HEK293 (cell line): ENCODE measurements at regions not wholly inside any gene's neighbourhood (a gene's known extent, or its start where the extent isn't known, plus 50 kb on each side); places are given as distances from the start of the nearest gene placed in this dataset.

Experiments
- CTCF ChIA-PET: fragments of 350-600 bp; formaldehyde crosslinking; extraction: SDS; loops from one replicate; lab custom pipeline; 2021; ENCODE audit warnings: antibody characterized with exemption; lab: Yijun Ruan, JAX
- POLR2A ChIA-PET: fragments of 300-600 bp; formaldehyde crosslinking; extraction: SDS; loops from one replicate; lab custom pipeline; 2020; ENCODE audit warnings: antibody characterized with exemption, inconsistent platforms; lab: Yijun Ruan, JAX
- H3K27ac ChIP-seq: fragments of 200-500 bp; sonication (Bioruptor generic); 2 replicates; pipeline ENCODE4 v1.5.1; 2014; ENCODE audit warnings: low read depth, low read length, control low read depth, inconsistent platforms; ENCODE audit errors: extremely low read depth
- H3K36me3 ChIP-seq, 2 experiments: fragments of 200-500 bp in 1 of 2; sonication (Bioruptor generic) in 1 of 2; 1 replicate in 1 of 2; 2 replicates in 1 of 2; pipeline ENCODE4 v1.5.1; 2014 to 2017; ENCODE audit warnings: inconsistent platforms in 2 of 2, low read length in 2 of 2; ENCODE audit not compliant: control insufficient read depth in 2 of 2, insufficient read depth in 1 of 2
- H3K4me1 ChIP-seq: fragments of 200-500 bp; sonication (Bioruptor generic); 2 replicates; pipeline ENCODE4 v1.5.1; 2014; ENCODE audit warnings: mild to moderate bottlenecking, low read length, inconsistent platforms; ENCODE audit not compliant: control insufficient read depth, insufficient read depth
- H3K4me3 ChIP-seq: 2 replicates; pipeline ENCODE4 v1.5.1; 2011; ENCODE audit warnings: low read depth, mild to moderate bottlenecking, control low read depth, low read length, moderate library complexity
- H3K9me3 ChIP-seq: fragments of 200-500 bp; sonication (Bioruptor generic); 2 replicates; pipeline ENCODE4 v1.5.1; 2014; ENCODE audit warnings: low read depth, low read length, inconsistent platforms; ENCODE audit not compliant: control insufficient read depth, insufficient read depth
- EGR2 ChIP-seq: fragments of 450-650 bp; formaldehyde crosslinking; IDR thresholded peaks from 2 replicates; pipeline ENCODE4 v1.5.1; 2016; ENCODE audit warnings: low read depth, missing biosample characterization, missing genetic modification characterization
- ZBTB20 ChIP-seq: fragments of 450-650 bp; formaldehyde crosslinking; IDR thresholded peaks from 2 replicates; pipeline ENCODE4 v1.5.1; 2016; ENCODE audit warnings: missing biosample characterization, missing genetic modification characterization
- ZBTB7A ChIP-seq: fragments of 450-650 bp; formaldehyde crosslinking; IDR thresholded peaks from 2 replicates; pipeline ENCODE4 v1.5.1; 2016; ENCODE audit warnings: low read depth, missing biosample characterization, missing genetic modification characterization
- ZEB2 ChIP-seq: fragments of 450-650 bp; formaldehyde crosslinking; IDR thresholded peaks from 2 replicates; pipeline ENCODE4 v1.5.1; 2016; ENCODE audit warnings: missing biosample characterization, missing genetic modification characterization
- ZFP41 ChIP-seq: fragments of 450-650 bp; formaldehyde crosslinking; IDR thresholded peaks from 2 replicates; pipeline ENCODE4 v1.5.1; 2016; ENCODE audit warnings: missing biosample characterization, missing genetic modification characterization, borderline replicate concordance
- ZNF133 ChIP-seq: fragments of 450-650 bp; formaldehyde crosslinking; IDR thresholded peaks from 2 replicates; pipeline ENCODE4 v1.5.1; 2016; ENCODE audit warnings: missing biosample characterization, missing genetic modification characterization
- ZNF16 ChIP-seq: fragments of 450-650 bp; formaldehyde crosslinking; IDR thresholded peaks from 2 replicates; pipeline ENCODE4 v1.5.1; 2016; ENCODE audit warnings: low read depth, missing biosample characterization, missing genetic modification characterization
- ZNF169 ChIP-seq: fragments of 450-650 bp; formaldehyde crosslinking; IDR thresholded peaks from 2 replicates; pipeline ENCODE4 v1.5.1; 2016; ENCODE audit warnings: missing biosample characterization, missing genetic modification characterization
- ZNF19 ChIP-seq: fragments of 450-650 bp; formaldehyde crosslinking; IDR thresholded peaks from 2 replicates; pipeline ENCODE4; 2016; ENCODE audit warnings: missing biosample characterization, missing genetic modification characterization, low read depth
- ZNF202 ChIP-seq: fragments of 450-650 bp; formaldehyde crosslinking; IDR thresholded peaks from 2 replicates; pipeline ENCODE4 v1.5.1; 2016; ENCODE audit warnings: missing biosample characterization, missing genetic modification characterization, borderline replicate concordance
- ZNF394 ChIP-seq: fragments of 450-650 bp; formaldehyde crosslinking; IDR thresholded peaks from 2 replicates; pipeline ENCODE4 v1.5.1; 2016; ENCODE audit warnings: missing biosample characterization, missing genetic modification characterization, mild to moderate bottlenecking, moderate library complexity, borderline replicate concordance
- ZNF548 ChIP-seq: fragments of 450-650 bp; formaldehyde crosslinking; IDR thresholded peaks from 2 replicates; pipeline ENCODE4 v1.5.1; 2016; ENCODE audit warnings: missing biosample characterization, missing genetic modification characterization
- ZNF600 ChIP-seq: fragments of 450-650 bp; formaldehyde crosslinking; IDR thresholded peaks from 2 replicates; pipeline ENCODE4 v1.5.1; 2016; ENCODE audit warnings: missing biosample characterization, missing genetic modification characterization
- ZNF621 ChIP-seq: fragments of 450-650 bp; formaldehyde crosslinking; IDR thresholded peaks from 2 replicates; pipeline ENCODE4 v1.5.1; 2017; ENCODE audit warnings: missing biosample characterization, missing genetic modification characterization
- ZNF623 ChIP-seq: fragments of 450-650 bp; formaldehyde crosslinking; IDR thresholded peaks from 2 replicates; pipeline ENCODE4 v1.5.1; 2016; ENCODE audit warnings: missing biosample characterization, missing genetic modification characterization
- ZNF624 ChIP-seq: fragments of 450-650 bp; formaldehyde crosslinking; IDR thresholded peaks from 2 replicates; pipeline ENCODE4 v1.5.1; 2017; ENCODE audit warnings: missing biosample characterization, missing genetic modification characterization
- ZNF658 ChIP-seq: fragments of 450-650 bp; formaldehyde crosslinking; IDR thresholded peaks from 2 replicates; pipeline ENCODE4; 2016; ENCODE audit warnings: missing biosample characterization, missing genetic modification characterization
- TF ChIP-seq, protein P1 (sequence below): fragments of 450-650 bp; formaldehyde crosslinking; conservative IDR thresholded peaks from 2 replicates; pipeline ENCODE4 v1.5.1; 2016; ENCODE audit warnings: low read depth, missing biosample characterization, missing genetic modification characterization
- TF ChIP-seq, protein P2 (sequence below): fragments of 450-650 bp; formaldehyde crosslinking; IDR thresholded peaks from 2 replicates; pipeline ENCODE4 v1.5.0; 2017; ENCODE audit warnings: missing biosample characterization, missing genetic modification characterization, borderline replicate concordance
- TF ChIP-seq, protein P3 (sequence below): fragments of 450-650 bp; formaldehyde crosslinking; IDR thresholded peaks from 2 replicates; pipeline ENCODE4 v1.5.1; 2016; ENCODE audit warnings: missing biosample characterization, missing genetic modification characterization

DNA sequence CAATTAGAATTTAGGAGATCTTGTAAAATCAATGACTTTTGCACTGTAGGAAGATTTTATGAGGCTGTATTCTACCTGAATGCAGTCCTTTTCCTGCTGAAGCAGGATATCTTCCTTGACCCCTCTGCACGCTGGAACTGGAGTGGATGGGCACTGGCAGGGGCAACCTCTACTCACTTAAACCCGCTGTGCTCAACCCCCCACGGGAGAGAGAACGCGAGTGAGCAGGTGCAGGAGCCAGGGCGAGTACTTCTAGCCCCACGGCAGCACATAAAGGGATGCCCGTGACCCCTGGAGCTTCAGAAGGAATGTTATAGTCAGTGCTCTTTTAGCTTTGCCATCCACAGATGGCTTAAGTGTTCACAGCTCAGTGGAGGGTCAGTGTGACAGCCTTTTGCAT is 1144.8 kb downstream of the EPHA7 start (continued):
- TF ChIP-seq, protein P1, sequence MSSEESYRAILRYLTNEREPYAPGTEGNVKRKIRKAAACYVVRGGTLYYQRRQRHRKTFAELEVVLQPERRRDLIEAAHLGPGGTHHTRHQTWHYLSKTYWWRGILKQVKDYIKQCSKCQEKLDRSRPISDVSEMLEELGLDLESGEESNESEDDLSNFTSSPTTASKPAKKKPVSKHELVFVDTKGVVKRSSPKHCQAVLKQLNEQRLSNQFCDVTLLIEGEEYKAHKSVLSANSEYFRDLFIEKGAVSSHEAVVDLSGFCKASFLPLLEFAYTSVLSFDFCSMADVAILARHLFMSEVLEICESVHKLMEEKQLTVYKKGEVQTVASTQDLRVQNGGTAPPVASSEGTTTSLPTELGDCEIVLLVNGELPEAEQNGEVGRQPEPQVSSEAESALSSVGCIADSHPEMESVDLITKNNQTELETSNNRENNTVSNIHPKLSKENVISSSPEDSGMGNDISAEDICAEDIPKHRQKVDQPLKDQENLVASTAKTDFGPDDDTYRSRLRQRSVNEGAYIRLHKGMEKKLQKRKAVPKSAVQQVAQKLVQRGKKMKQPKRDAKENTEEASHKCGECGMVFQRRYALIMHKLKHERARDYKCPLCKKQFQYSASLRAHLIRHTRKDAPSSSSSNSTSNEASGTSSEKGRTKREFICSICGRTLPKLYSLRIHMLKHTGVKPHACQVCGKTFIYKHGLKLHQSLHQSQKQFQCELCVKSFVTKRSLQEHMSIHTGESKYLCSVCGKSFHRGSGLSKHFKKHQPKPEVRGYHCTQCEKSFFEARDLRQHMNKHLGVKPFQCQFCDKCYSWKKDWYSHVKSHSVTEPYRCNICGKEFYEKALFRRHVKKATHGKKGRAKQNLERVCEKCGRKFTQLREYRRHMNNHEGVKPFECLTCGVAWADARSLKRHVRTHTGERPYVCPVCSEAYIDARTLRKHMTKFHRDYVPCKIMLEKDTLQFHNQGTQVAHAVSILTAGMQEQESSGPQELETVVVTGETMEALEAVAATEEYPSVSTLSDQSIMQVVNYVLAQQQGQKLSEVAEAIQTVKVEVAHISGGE (tag by site-specific recombination), result no peak
- TF ChIP-seq ZNF621 (tag by site-specific recombination), result no peak
- no peak for TF ChIP-seq ZBTB20 (tag by site-specific recombination)

DNA sequence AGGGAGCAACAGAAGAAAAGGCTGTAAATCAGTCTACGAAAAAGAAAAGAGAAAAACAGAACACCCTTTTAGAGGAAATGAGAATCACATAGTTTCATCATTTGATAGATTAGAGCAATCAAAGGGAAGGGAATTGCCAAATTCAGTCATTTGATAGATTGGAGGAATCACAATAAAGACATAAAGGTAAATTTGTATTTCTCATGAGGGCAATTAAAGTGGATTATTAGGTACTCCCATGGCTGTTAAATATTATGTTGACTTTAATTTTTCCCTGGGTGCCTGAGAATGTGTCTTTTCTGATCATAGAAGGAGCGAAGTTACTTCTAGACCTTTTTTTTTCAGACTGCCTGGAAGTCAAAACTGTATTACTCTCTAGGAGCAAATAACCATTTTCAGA is 1145.7 kb downstream of the EPHA7 start:
- POLR2A ChIA-PET, result no interaction called here
- no peaks in the 10 kb centered on the region for H3K9me3 ChIP-seq
- H3K4me1 ChIP-seq, result no peaks in the 10 kb centered on the region
- CTCF ChIA-PET, result no interaction called here
- H3K36me3 ChIP-seq, result no peaks in the 10 kb centered on the region
- TF ChIP-seq EGR2 (tag by site-specific recombination) (no peak), ZNF169 (no peak), ZBTB7A (tag by site-specific recombination) (no peak), ZNF394 (no peak), ZNF19 (tag by site-specific recombination) (no peak), ZNF202 (tag by site-specific recombination) (no peak), ZEB2 (tag by site-specific recombination) (no peak), ZNF623 (tag by site-specific recombination) (no peak), ZNF548 (tag by site-specific recombination) (no peak), ZNF133 (tag by site-specific recombination) (no peak)
- TF ChIP-seq, protein P2, sequence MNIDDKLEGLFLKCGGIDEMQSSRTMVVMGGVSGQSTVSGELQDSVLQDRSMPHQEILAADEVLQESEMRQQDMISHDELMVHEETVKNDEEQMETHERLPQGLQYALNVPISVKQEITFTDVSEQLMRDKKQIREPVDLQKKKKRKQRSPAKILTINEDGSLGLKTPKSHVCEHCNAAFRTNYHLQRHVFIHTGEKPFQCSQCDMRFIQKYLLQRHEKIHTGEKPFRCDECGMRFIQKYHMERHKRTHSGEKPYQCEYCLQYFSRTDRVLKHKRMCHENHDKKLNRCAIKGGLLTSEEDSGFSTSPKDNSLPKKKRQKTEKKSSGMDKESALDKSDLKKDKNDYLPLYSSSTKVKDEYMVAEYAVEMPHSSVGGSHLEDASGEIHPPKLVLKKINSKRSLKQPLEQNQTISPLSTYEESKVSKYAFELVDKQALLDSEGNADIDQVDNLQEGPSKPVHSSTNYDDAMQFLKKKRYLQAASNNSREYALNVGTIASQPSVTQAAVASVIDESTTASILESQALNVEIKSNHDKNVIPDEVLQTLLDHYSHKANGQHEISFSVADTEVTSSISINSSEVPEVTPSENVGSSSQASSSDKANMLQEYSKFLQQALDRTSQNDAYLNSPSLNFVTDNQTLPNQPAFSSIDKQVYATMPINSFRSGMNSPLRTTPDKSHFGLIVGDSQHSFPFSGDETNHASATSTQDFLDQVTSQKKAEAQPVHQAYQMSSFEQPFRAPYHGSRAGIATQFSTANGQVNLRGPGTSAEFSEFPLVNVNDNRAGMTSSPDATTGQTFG, result no peak
- H3K4me3 ChIP-seq, result no peak overlapping the region
- no peak overlapping the region for H3K27ac ChIP-seq

DNA sequence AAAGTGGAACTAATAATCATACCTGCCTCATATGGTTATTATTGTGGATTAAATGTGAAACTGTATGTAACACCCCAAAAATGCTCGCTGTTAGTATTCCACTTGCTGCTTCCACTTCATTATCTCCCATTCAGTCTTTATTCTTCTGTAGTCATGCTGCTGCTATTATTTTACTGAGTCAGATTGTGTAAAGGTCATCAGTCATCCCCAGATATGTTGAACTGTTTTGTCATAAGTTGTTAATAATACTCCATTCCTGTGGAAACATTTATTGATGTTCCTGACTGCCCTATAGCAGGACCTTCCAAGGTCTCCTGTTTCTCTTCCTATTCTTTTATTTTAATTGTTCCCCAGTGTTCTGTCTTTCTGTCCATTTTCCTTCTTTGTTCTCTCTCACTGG is 1148.3 kb downstream of the EPHA7 start:
- Histone ChIP-seq H3K9me3 (no peaks in the 10 kb centered on the region), H3K4me1 (no peaks in the 10 kb centered on the region), H3K4me3 (no peak overlapping the region), H3K36me3 (no peaks in the 10 kb centered on the region), H3K27ac (no peak overlapping the region)
- ChIA-PET CTCF (no interaction called here), POLR2A (interaction anchor here (0.6 kb wide), 1 partner anchor 361 kb away, joined by 4 read pairs; no protein-coding TSS in a partner anchor)
- TF ChIP-seq ZNF16 (tag by site-specific recombination) (no peak), ZNF624 (tag by site-specific recombination) (no peak)

DNA sequence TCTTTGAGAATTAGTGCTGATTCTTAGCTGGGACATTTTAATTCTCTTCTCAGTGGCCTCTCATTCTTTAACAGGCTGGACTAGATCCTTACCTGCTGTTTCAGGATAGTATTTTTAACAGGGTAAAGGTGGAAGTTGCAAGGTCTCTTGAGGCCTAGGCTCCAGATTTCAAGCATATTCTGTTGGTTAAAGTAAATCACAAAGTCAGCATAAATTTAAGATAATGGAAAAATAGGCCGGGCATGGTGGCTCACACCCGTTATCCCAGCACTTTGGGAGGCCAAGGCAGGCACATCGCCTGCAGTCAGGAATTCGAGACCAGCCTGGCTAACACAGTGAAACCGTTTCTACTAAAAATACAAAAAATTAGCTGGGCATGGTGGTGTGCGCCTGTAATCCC is 1149.0 kb downstream of the EPHA7 start:
- Histone ChIP-seq H3K27ac (no peak overlapping the region), H3K4me3 (no peak overlapping the region), H3K4me1 (no peaks in the 10 kb centered on the region), H3K36me3 (no peaks in the 10 kb centered on the region), H3K9me3 (no peaks in the 10 kb centered on the region)
- ChIA-PET CTCF (no interaction called here), POLR2A (interaction anchor here (0.6 kb wide), 1 partner anchor 362 kb away, joined by 4 read pairs; no protein-coding TSS in a partner anchor)
- TF ChIP-seq ZNF658 (tag by site-specific recombination) (no peak), ZNF600 (tag by site-specific recombination) (no peak), ZFP41 (no peak)
- TF ChIP-seq, protein P3, sequence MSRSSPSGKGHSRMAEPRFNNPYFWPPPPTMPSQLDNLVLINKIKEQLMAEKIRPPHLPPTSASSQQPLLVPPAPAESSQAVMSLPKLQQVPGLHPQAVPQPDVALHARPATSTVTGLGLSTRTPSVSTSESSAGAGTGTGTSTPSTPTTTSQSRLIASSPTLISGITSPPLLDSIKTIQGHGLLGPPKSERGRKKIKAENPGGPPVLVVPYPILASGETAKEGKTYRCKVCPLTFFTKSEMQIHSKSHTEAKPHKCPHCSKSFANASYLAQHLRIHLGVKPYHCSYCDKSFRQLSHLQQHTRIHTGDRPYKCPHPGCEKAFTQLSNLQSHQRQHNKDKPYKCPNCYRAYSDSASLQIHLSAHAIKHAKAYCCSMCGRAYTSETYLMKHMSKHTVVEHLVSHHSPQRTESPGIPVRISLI (tag by site-specific recombination), result no peak
